Adrenal gland (tissue), 9 donors: ENCODE measurements at regions not wholly inside any gene's neighbourhood (a gene's known extent, or its start where the extent isn't known, plus 50 kb on each side); places are given as distances from the start of the nearest gene placed in this dataset.

Source experiments
- DNase-seq, 7 donors: peaks; one replicate each; pipeline ENCODE4 v3.0.0-alpha.2; 2019 to 2020
- H3K27ac ChIP-seq, 5 donors: fragments of 200-600 bp; sonication (generic) in 4 of 5; 1 replicate in 3 of 5; 2 replicates in 2 of 5; pipeline versions ENCODE4 v1.5.1 to v1.8.0; 2016 to 2020; ENCODE audit warnings: mild to moderate bottlenecking in 1 of 5
- H3K27me3 ChIP-seq: fragments of 200-600 bp; 2 replicates; pipeline ENCODE4 v1.8.0; 2021
- H3K36me3 ChIP-seq, 2 donors: fragments of 200-600 bp; replicated peaks in 1 of 2; 1 replicate in 1 of 2; 2 replicates in 1 of 2; pipeline versions ENCODE4 v1.5.1 to v1.8.0; 2018 to 2022
- H3K4me1 ChIP-seq, 2 donors: fragments of 200-600 bp; replicated peaks in 1 of 2; 1 replicate in 1 of 2; 2 replicates in 1 of 2; pipeline versions ENCODE4 v1.5.1 to v1.8.0; 2018 to 2021
- H3K4me3 ChIP-seq, 4 donors: fragments of 200-600 bp; sonication (generic) in 3 of 4; one replicate each; pipeline ENCODE4 v1.5.1; 2016 to 2018
- H3K9me3 ChIP-seq, 3 donors: fragments of 200-600 bp; sonication (generic) in 1 of 3; replicated peaks in 1 of 3; 1 replicate in 2 of 3; 2 replicates in 1 of 3; pipeline versions ENCODE4 v1.5.1 to v1.8.0; 2016 to 2021
- POLR2A ChIP-seq, 2 donors: fragments of 450-650 bp; IDR thresholded peaks; one replicate each; pipeline ENCODE4 v1.6.1; 2017; ENCODE audit warnings: antibody characterized with exemption in 2 of 2, mild to moderate bottlenecking in 2 of 2, moderate library complexity in 1 of 2
- WGBS, 4 donors: extraction: QIAGEN DNeasy Blood & Tissue Kit in 2 of 4; methylation state at CpG; one replicate each; pipeline versions ENCODE4 v1.1.5 to v1.1.7; 2013 to 2017; 5-methylcytosine and 5-hydroxymethylcytosine counted together
- intact Hi-C, 2 donors: fragments of 100-400 bp; cut with DNase I; formaldehyde crosslinking; loops; one replicate each; pipeline versions ENCODE4 v1.14.1 to v1.15.0; 2022 to 2023
- TF ChIP-seq, protein P1 (sequence below), 6 experiments: fragments of 450-650 bp in 4 of 6; fragments of 200-600 bp in 2 of 6; sonication (generic) in 1 of 6; IDR thresholded peaks; 1 replicate in 5 of 6; 2 replicates in 1 of 6; pipeline versions ENCODE4 v1.5.1 to v1.8.0; 2016 to 2021; ENCODE audit warnings: antibody characterized with exemption in 6 of 6, mild to moderate bottlenecking in 2 of 6, moderate library complexity in 1 of 6
- donor health status: healthy with polysubstance abuse.
- donor health status: Bipolar disorder and iron deficiency.
- donor health status: DM: yes; HTN: yes; CAD: no.
- donor health status: DM: no; HTN: no; CAD: no.
- donor health status: DM: no; HTN: no; CAD: no.

- no peak for TF ChIP-seq POLR2A (IDR thresholded peaks at IDR 0.05)
- TF ChIP-seq, protein P1, sequence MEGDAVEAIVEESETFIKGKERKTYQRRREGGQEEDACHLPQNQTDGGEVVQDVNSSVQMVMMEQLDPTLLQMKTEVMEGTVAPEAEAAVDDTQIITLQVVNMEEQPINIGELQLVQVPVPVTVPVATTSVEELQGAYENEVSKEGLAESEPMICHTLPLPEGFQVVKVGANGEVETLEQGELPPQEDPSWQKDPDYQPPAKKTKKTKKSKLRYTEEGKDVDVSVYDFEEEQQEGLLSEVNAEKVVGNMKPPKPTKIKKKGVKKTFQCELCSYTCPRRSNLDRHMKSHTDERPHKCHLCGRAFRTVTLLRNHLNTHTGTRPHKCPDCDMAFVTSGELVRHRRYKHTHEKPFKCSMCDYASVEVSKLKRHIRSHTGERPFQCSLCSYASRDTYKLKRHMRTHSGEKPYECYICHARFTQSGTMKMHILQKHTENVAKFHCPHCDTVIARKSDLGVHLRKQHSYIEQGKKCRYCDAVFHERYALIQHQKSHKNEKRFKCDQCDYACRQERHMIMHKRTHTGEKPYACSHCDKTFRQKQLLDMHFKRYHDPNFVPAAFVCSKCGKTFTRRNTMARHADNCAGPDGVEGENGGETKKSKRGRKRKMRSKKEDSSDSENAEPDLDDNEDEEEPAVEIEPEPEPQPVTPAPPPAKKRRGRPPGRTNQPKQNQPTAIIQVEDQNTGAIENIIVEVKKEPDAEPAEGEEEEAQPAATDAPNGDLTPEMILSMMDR (IDR thresholded peaks at IDR 0.05) = no peak
- no peaks in the 10 kb centered on the region for H3K9me3 ChIP-seq
- no peak overlapping the region for H3K27ac ChIP-seq
- H3K4me3 ChIP-seq = no peak overlapping the region
- H3K36me3 ChIP-seq = no peaks in the 10 kb centered on the region
- intact Hi-C loops = no loop called here
- H3K4me1 ChIP-seq = no peaks in the 10 kb centered on the region
- DNase-seq = no peak
- no peaks in the 10 kb centered on the region for H3K27me3 ChIP-seq
- 71 to 86% (median 76%) methylated on average over 3 of the region's 3 CpGs for WGBS, 4 donors
Measured at GRCh38 chr7:136245327-136246004, 268.3 kb upstream of the MTPN start.

- H3K27ac ChIP-seq = no peak overlapping the region
- DNase-seq = no peak
- TF ChIP-seq, protein P1 (IDR thresholded peaks at IDR 0.05) = no peak
- no peak for TF ChIP-seq POLR2A (IDR thresholded peaks at IDR 0.05)
- H3K9me3 ChIP-seq = no peaks in the 10 kb centered on the region
- intact Hi-C loops = no loop called here
- no peak overlapping the region for H3K4me3 ChIP-seq
- no peaks in the 10 kb centered on the region for H3K27me3 ChIP-seq
- no peaks in the 10 kb centered on the region for H3K4me1 ChIP-seq
- H3K36me3 ChIP-seq = no peaks in the 10 kb centered on the region
Measured at GRCh38 chr7:136234040-136234439, 256.9 kb upstream of the MTPN start.

DNA sequence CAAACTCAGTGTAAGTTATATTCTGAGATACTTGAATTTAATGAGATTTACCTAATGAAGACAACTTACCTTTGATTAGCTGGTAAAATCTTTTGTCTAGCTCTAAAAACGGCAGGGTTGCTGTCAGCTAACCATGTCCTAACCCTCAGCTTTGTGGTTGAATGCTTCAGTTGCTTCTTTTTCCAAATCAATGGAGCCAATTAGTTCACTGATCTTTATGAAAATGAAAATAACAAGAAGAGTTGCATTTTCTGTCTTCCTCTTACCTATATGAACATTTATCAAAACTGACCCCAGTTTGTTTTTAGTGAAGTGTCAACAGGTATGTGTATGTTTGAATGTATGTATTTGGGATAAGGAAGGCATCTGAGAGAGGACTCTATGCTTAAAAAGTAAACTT is 253.1 kb upstream of the MTPN start:
- Histone ChIP-seq H3K9me3 (no peaks in the 10 kb centered on the region), H3K27me3 (no peaks in the 10 kb centered on the region), H3K36me3 (no peaks in the 10 kb centered on the region), H3K4me1 (no peaks in the 10 kb centered on the region), H3K27ac (no peak overlapping the region), H3K4me3 (no peak overlapping the region)
- WGBS, 4 donors = 49 to 64% (median 51%) methylated on average over 1 of the region's 1 CpG
- TF ChIP-seq POLR2A (IDR thresholded peaks at IDR 0.05) = no peak
- TF ChIP-seq, protein P1 (IDR thresholded peaks at IDR 0.05) = no peak
- intact Hi-C loops = no loop called here
- no peak for DNase-seq

DNA sequence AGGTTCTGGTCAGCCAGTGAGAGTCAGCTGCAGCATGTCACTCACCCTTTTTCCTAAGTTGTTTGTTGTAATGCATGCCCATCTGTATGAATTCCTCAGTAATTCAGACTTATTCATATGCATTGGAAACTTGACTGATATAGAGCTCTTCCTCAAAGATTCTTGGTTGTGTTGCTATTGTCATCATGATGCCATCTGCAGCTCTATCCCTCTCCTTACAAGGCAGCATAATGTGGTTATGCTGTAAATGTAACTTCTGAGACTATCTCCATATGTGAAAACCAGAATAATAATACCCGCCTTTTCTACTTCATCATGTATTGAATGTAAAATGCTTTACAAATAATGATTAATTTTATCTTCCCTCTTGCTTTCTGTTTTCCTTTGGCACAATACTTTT is 252.6 kb upstream of the MTPN start:
- Histone ChIP-seq H3K36me3 (no peaks in the 10 kb centered on the region), H3K4me1 (no peaks in the 10 kb centered on the region), H3K4me3 (no peak overlapping the region), H3K27ac (no peak overlapping the region), H3K9me3 (no peaks in the 10 kb centered on the region), H3K27me3 (no peaks in the 10 kb centered on the region)
- no peak for DNase-seq
- WGBS, 4 donors = 88 to 97% (median 94%) methylated on average over 1 of the region's 1 CpG
- intact Hi-C loops = no loop called here
- TF ChIP-seq, protein P1 (IDR thresholded peaks at IDR 0.05) = no peak
- TF ChIP-seq POLR2A (IDR thresholded peaks at IDR 0.05) = no peak
